Transverse colon (tissue), 4 donors: ENCODE measurements at regions not wholly inside any gene's neighbourhood (a gene's known extent, or its start where the extent isn't known, plus 50 kb on each side); places are given as distances from the start of the nearest gene placed in this dataset.
"Not testable (repeated sequence)": the region's sequence is repeated elsewhere in the genome, so short reads cannot be mapped to it uniquely, and the experiment has no call there.

Experiments
- DNase-seq: peaks from one replicate; pipeline ENCODE4 v3.0.0-alpha.2; 2019
- H3K27ac ChIP-seq, 4 donors: fragments of 200-600 bp; sonication (generic); 2 replicates each; pipeline ENCODE4 v1.5.1; 2016 to 2018; ENCODE audit warnings: inconsistent platforms in 4 of 4
- H3K27me3 ChIP-seq: fragments of 200-600 bp; sonication (generic); 2 replicates; pipeline ENCODE4 v1.5.1; 2017; ENCODE audit warnings: inconsistent platforms
- H3K36me3 ChIP-seq, 4 donors: fragments of 200-600 bp; sonication (generic); 2 replicates each; pipeline ENCODE4 v1.5.1; 2017 to 2019; ENCODE audit warnings: inconsistent platforms in 4 of 4
- H3K4me1 ChIP-seq, 4 donors: fragments of 200-600 bp; sonication (generic); 2 replicates each; pipeline ENCODE4 v1.5.1; 2017 to 2020; ENCODE audit warnings: inconsistent platforms in 4 of 4
- H3K4me3 ChIP-seq, 4 donors: fragments of 200-600 bp; sonication (generic); 1 replicate in 1 of 4; 2 replicates in 3 of 4; pipeline versions ENCODE4 v1.5.1 to v1.6.1; 2017 to 2019; ENCODE audit warnings: inconsistent platforms in 4 of 4
- H3K9me3 ChIP-seq, 2 donors: fragments of 200-600 bp; sonication (generic); 2 replicates each; pipeline ENCODE4 v1.5.1; 2017 to 2019; ENCODE audit warnings: inconsistent platforms in 2 of 2
- CTCF ChIP-seq, 5 experiments: fragments of 200-600 bp in 3 of 5; fragments of 450-650 bp in 2 of 5; sonication (generic) in 3 of 5; IDR thresholded peaks; 1 replicate in 2 of 5; 2 replicates in 3 of 5; pipeline ENCODE4 v1.5.1; 2016 to 2017; ENCODE audit warnings: antibody characterized with exemption in 5 of 5, inconsistent platforms in 3 of 5, mild to moderate bottlenecking in 2 of 5, moderate library complexity in 1 of 5
- EP300 ChIP-seq: sonication (generic); formaldehyde crosslinking; IDR thresholded peaks from one replicate; pipeline ENCODE4 v1.6.1; 2017; ENCODE audit warnings: antibody characterized with exemption, low read depth
- POLR2A ChIP-seq: fragments of 450-650 bp; IDR thresholded peaks from one replicate; pipeline ENCODE4 v1.6.1; 2016; ENCODE audit warnings: antibody characterized with exemption, mild to moderate bottlenecking, moderate library complexity
- POLR2AphosphoS5 ChIP-seq, 3 donors: sonication (generic); formaldehyde crosslinking; IDR thresholded peaks; one replicate each; pipeline ENCODE4 v1.6.1; 2016; ENCODE audit warnings: antibody characterized with exemption in 3 of 3
- WGBS, 2 donors: methylation state at CpG; one replicate each; pipeline ENCODE4 v1.1.5; 2018; ENCODE audit warnings: low coverage in 1 of 2; 5-methylcytosine and 5-hydroxymethylcytosine counted together
- in situ Hi-C, 4 donors: fragments of 200-750 bp; cut with MboI; loops; one replicate each; pipeline versions ENCODE4 v1.15.0 to v1.15.1; 2017; ENCODE audit warnings: low sequenced_read_pairs in 3 of 4, low pct_ligation_motif_present in 1 of 4, low pct_unique_long_range_greater_than_20kb in 1 of 4
- intact Hi-C: fragments of 100-400 bp; cut with DNase I; formaldehyde crosslinking; loops from one replicate; pipeline ENCODE4 v1.15.1; 2023; ENCODE audit warnings: low total_unique reads

DNA sequence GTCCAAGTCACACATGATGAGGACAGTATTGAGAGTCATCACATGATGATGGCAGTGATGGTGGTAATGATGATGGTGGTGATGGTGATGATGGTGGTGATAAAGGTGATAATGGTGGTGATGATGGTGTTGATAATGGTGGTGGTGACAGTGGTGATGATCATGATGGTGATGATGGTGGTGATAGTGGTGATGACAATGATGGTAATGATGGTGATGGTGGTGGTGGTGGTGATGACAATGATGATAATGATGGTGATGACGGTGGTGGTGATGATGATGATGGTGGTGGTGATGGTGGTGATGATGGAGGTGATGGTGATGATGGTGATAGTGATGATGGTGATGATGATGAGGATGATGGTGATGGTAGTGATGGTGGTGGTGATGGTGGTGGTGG is 190.2 kb upstream of the ZNF469 start:
- DNase-seq, result no peak
- 88% methylated on average over 1 of the region's 1 CpG for WGBS, 2 donors
- H3K27me3 ChIP-seq, result peaks cover 13% of the 10 kb centered on the region
- intact Hi-C loops (loop anchor here (10.0 kb wide), 1 partner anchor 242 kb away; no protein-coding TSS in a partner anchor), in situ Hi-C loops (no loop called here)
- H3K9me3 ChIP-seq, result no peaks in the 10 kb centered on the region
- H3K4me1 ChIP-seq, result peaks cover 0 to 5% (median 0%) of the 10 kb centered on the region in 4 donors
- no peaks in the 10 kb centered on the region for H3K36me3 ChIP-seq
- TF ChIP-seq POLR2AphosphoS5 (IDR thresholded peaks at IDR 0.05) (no peak), CTCF (IDR thresholded peaks at IDR 0.05) (no peak), POLR2A (no peak), EP300 (no peak)
- H3K4me3 ChIP-seq, result no peak overlapping the region
- no peak overlapping the region for H3K27ac ChIP-seq

DNA sequence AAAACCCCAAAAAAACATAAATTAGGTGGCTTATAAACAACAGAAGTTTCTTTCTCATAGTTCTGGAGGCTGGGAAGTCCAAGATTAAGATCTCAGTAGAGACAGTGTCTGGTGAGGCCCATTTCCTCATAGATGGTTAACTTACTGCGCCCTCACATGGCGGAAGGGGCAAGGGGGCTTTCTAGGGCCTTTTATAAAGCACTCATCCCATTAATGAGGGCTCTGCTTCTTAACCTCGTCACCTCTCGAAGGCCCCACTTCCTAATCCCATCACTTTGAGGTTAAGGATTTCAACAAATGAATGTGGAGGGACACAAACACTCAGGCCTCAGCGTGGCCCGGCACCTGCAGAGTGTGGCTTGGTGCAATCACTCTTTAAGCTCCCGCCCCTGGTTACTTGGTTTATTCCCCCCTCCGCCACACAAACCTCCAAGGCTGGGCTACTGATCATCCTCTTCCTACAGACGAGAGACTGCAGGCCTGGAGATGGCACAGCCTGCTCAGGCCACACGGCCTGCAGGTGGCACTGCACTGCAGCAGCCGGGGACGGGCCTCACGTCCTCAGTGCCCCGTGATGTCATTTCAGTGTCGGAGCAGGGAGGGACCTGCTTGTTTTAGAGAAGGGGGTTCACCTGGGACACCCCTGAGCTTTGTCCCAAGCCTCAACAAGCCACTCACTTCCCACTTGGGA is 188.9 kb upstream of the ZNF469 start:
- H3K4me3 ChIP-seq, H3K9me3 ChIP-seq, H3K36me3 ChIP-seq, in situ Hi-C loops, H3K4me1 ChIP-seq: not testable (repeated sequence)
- 56 to 77% methylated on average over 4 to 8 of the region's 15 CpGs for WGBS, 2 donors
- peak; percentile 45 to 63 (median 57) for TF ChIP-seq CTCF (IDR thresholded peaks at IDR 0.05)
- Histone ChIP-seq H3K27ac (peak overlapping the region in 1 of 4 donors; percentile 25), H3K27me3 (peaks cover 13% of the 10 kb centered on the region)
- peak; percentile 54 for DNase-seq
- intact Hi-C loops, result loop anchor here (10.0 kb wide), 1 partner anchor 241 kb away; no protein-coding TSS in a partner anchor

DNA sequence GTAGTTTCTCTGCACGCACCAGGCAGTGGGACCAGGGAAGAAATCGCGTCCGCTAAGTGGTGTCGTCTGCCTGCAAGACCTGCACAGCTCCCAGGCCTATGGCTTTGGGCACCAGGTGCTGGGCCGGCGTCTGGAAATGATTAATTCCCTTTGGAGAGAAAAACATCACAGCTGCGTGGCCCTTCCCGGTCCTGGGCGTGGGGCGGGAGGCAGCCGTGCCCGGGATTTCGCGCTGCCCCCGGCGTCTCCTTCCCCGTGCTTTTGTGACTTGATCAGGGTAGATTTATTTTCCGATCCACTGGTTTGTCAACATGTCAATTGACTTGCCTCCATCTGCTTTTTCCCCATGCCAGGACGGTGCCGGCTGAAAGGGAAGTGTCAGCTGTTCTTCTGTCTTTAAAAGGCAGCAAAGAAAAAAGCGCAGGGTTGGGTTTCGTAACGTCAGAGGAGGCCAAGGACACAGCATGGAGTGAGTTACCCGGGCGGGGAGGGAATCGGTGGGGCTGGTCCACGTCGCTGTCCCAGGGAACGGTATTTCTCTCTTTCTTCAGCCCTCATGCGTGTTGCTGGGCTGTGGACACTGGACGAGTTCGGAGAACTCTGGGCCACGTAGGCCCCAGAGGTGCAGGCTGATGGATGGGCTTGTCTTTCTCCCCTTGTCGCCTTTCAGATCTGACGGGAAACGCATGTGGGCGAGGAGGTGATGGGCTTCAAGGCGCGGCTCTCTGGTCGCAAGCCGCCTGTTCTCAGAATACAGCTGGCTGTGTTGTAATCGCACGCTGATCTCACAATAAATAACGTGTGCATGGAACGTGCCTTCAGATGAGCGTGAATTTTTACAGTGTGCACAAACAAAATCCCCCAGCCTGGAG is 188.1 kb upstream of the ZNF469 start:
- Histone ChIP-seq H3K27ac (peak overlapping the region in 2 of 4 donors; percentile 21 to 25), H3K36me3 (no peaks in the 10 kb centered on the region), H3K9me3 (no peaks in the 10 kb centered on the region), H3K4me1 (peaks cover 0 to 5% (median 0%) of the 10 kb centered on the region in 4 donors), H3K4me3 (no peak overlapping the region), H3K27me3 (peaks cover 13% of the 10 kb centered on the region)
- in situ Hi-C loops, result no loop called here
- peak in 1 of 5 experiments; percentile 3 for TF ChIP-seq CTCF (IDR thresholded peaks at IDR 0.05)
- TF ChIP-seq POLR2A, result no peak
- intact Hi-C loops, result loop anchor here (10.0 kb wide), 1 partner anchor 240 kb away; no protein-coding TSS in a partner anchor
- WGBS, 2 donors, result 25 to 59% methylated on average over 11 to 47 of the region's 47 CpGs
- DNase-seq, result peak; percentile 36

DNA sequence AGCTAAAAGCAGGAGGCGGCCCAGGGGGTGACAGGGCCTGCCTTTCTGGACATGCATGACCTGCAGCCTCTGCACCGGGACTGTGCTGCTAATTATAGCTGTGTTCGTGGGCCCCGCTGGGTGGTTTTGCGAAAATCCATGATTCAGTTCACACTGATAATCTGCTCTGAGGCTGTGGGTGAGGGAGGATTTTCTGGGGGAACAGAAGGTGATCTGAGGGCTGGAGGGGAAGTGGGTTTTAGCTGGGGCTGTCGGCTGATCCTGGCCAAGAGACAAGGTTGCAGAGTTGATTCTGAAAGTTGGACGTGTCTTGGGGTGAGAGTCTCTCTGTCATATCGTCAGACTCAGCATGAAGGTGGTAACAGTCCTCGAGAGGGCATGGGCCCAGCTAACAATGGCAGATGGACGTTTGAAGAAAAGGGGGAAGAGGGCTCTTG is 187.5 kb upstream of the ZNF469 start:
- Histone ChIP-seq H3K27me3 (peaks cover 13% of the 10 kb centered on the region), H3K27ac (no peak overlapping the region), H3K9me3 (no peaks in the 10 kb centered on the region), H3K4me3 (no peak overlapping the region), H3K4me1 (peaks cover 0 to 5% (median 0%) of the 10 kb centered on the region in 4 donors), H3K36me3 (no peaks in the 10 kb centered on the region)
- in situ Hi-C loops, result no loop called here
- WGBS, 2 donors, result 66 to 74% methylated on average over 5 to 10 of the region's 10 CpGs
- intact Hi-C loops, result loop anchor here (10.0 kb wide), 1 partner anchor 240 kb away; no protein-coding TSS in a partner anchor
- DNase-seq, result no peak
- no peak for TF ChIP-seq CTCF (IDR thresholded peaks at IDR 0.05)
- no peak for TF ChIP-seq EP300
- no peak for TF ChIP-seq POLR2AphosphoS5 (IDR thresholded peaks at IDR 0.05)
- TF ChIP-seq POLR2A, result no peak
